HG02840 (cell line): ENCODE measurements at regions not wholly inside any gene's neighbourhood (a gene's known extent, or its start where the extent isn't known, plus 50 kb on each side); places are given as distances from the start of the nearest gene placed in this dataset.
"Not testable (repeated sequence)": the region's sequence is repeated elsewhere in the genome, so short reads cannot be mapped to it uniquely, and the experiment has no call there.

ENCODE experiments used
- ATAC-seq: cut with Tn5 transposase; IDR thresholded peaks from one replicate; pipeline ENCODE4 v1.9.1; 2021; ENCODE audit warnings: mild to moderate bottlenecking, moderate library complexity, moderate number of reproducible peaks; ENCODE audit not compliant: unreplicated experiment, low FRiP score

DNA sequence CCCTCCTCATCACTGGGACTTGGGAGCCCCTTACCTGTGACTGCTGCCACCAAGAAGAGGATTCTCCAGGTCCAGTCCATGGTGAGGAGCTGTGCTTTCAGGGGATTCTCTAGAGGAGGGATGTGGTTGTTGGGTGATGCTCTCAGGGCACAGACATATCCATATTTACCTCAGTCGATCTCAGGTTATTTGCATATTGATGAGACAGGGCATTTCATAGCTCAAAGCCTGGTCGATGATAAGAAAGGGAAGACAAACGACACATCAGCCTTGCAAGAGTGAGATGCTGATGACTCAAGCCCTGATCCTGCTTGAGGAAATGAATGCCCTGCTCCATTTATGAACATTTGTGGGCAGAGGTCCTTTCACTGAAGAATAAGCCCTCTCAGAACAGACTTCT, 981.0 kb downstream of the TMEM121 start:
- ATAC-seq: no peak

- no peak for ATAC-seq
These were observed 981.8 kb downstream of the TMEM121 start for GRCh38 chr14:106508216-106508615.

GRCh38 chr14:106509176-106509575, 982.8 kb downstream of the TMEM121 start:
- ATAC-seq: no peak

GRCh38 chr14:106509807-106510206, 983.4 kb downstream of the TMEM121 start:
- ATAC-seq: no peak

DNA sequence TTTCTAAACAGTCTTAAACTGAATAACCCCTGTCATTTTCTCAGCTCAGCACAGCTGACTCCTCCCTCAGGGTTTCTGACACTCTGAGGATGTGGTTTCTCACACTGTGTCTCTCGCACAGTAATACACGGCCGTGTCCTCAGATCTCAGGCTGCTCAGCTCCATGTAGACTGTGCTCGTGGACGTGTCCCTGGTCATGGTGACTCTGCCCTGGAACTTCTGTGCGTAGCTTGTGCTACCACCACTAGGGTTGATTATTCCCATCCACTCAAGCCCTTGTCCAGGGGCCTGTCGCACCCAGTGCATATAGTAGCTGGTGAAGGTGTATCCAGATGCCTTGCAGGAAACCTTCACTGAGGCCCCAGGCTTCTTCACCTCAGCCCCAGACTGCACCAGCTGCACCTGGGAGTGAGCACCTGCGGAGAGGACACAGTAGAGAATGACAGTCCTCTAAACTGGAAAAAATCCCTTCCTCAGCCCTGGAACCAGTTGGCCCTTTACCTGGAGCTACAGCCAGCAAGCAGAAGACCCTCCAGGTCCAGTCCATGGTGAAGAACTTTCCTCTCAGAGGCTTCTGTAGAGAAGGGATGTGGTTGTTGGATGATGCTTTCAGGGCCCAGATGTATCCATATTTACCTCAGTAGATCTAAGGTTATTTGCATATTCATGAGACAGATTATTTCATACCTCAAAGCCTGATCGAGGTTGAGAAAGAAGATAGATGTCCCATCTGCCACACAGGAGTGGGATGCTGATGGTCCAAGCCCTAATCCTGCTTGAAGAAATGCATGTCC, 984.8 kb downstream of the TMEM121 start:
- no peak for ATAC-seq

GRCh38 chr14:106511800-106512198, 985.4 kb downstream of the TMEM121 start:
- no peak for ATAC-seq

- ATAC-seq: no peak
These were observed 986.9 kb downstream of the TMEM121 start for GRCh38 chr14:106513302-106513701.

GRCh38 chr14:106518054-106518943, 991.9 kb downstream of the TMEM121 start:
- ATAC-seq: no peak

GRCh38 chr14:106522118-106522517, 995.7 kb downstream of the TMEM121 start:
- not testable (repeated sequence) for ATAC-seq

- ATAC-seq: no peak
These were observed 996.6 kb downstream of the TMEM121 start for GRCh38 chr14:106522990-106523389.

- ATAC-seq: no peak
These were observed 1002.3 kb downstream of the TMEM121 start for GRCh38 chr14:106528717-106529116.

- no peak for ATAC-seq
These were observed 1003.6 kb downstream of the TMEM121 start for GRCh38 chr14:106530031-106530422.

DNA sequence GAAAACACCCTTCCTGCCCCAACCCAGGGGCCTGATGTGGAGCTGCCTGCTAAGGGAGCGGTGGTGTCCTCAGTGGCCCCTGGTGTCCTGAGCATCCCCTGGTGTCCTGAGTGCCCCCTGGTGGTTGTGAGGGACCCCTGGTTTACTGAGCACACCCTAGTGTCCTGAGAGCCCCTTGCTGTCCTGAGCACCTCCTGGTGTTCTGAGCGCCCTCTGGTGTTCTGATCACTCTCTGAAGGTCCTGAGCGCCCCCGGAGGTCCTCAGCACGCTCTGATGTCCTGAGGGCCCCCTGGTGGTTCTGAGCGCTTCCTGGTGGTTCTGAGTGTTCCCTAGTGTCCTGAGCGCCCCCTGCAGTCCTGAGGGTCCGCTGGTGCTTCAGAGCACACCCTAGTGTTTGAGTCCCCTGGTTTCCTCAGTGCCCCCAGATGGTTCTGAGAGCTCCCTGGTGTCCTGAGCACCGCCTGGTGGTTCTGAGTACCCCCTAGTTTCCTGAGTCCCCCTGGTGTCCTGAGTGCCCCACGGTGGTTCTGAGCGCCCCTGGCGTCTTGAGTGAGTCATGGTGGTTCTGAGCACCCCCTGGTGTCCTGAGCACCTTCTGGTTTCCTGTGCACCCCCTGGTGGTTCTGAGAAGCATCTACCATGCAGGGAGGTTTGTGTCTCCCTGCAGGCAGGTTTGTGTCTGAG, 1004.2 kb downstream of the TMEM121 start:
- peak; percentile 60 for ATAC-seq

DNA sequence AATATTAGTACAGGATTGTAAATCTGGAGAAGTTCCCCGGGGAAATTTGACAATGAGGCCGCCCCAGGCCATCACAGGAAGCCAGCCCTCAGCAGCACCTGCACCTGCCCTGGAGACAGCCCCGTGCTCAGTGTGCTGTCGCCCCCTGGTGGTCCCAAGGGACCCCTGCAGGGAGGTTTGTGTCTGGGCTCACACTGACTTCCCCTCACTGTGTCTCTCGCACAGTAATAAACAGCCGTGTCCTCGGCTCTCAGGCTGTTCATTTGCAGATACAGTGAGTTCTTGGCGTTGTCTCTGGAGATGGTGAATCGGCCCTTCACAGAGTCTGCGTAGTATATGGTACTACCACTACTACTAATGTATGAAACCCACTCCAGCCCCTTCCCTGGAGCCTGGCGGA, 1011.2 kb downstream of the TMEM121 start:
- ATAC-seq: not testable (repeated sequence)

- ATAC-seq: no peak
These were observed 1011.8 kb downstream of the TMEM121 start for GRCh38 chr14:106538201-106538600.

GRCh38 chr14:106547735-106548434, 1021.5 kb downstream of the TMEM121 start:
- no peak for ATAC-seq

DNA sequence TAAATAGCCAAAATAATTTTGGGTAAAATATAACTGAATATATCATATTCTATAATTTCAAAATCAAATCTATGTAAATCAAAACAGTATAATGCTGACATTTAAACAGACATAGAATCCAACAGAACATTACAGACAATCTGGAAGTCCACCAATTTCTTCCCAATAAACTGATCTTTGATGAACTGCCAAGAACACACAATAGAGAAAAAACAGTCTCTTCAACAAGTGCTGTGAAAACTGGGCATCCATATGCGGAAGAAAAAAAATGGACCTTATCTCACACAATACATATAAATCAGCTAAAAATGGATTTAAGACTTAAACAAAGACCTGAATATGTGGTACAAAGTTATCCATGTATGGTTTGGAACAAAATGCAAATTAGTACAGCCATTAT, 1022.7 kb downstream of the TMEM121 start:
- no peak for ATAC-seq

DNA sequence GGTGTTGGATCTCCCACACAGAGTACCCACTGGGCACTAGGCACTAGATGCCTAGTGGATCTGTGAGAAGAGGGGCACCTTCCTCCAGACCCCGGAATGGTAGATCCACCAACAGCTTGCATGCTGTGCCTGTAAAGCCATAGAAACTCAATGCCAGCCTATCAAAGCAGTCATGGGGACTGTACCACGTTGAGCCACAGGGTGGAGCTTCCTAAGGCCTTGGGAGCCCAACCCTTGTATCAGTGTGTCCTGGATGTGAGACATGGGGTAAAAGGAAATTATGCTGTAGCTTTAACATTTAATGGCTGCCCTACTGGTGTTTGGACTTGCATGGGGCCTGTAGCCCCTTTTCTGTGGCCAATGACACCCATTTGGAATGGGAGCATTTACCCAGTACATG, 1024.9 kb downstream of the TMEM121 start:
- ATAC-seq: no peak

- not testable (repeated sequence) for ATAC-seq
These were observed 1029.8 kb downstream of the TMEM121 start for GRCh38 chr14:106556211-106556610.

DNA sequence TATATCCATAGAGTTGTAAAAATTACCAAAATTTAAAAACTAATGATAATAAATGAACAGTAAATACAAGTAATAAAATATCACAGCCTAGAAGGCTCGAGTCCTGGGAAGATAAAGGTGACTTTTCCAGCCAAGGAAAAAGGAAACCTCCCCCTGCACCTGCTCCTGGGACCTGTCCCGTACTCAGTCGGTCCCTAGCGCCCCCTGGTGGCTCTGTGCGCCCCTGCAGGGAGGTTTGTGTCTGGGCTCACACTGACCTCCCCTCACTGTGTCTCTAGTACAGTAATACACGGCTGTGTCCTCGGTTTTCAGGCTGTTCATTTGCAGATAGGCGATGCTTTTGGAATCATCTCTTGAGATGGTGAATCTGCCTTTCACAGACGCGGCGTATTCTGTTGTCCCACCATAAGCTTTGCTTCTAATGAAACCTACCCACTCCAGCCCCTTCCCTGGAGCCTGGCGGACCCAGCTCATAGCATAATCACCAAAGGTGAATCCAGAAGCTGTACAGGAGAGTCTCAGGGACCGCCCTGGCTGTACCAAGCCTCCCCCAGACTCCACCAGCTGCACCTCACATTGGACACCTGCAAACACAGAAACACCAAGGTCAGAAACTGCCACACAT, 1030.4 kb downstream of the TMEM121 start:
- no peak for ATAC-seq
